Stimulated activated effector memory CD8-positive, alpha-beta T cell treated with anti-CD3 and anti-CD28 coated beads, Interleukin-12 subunit alpha, Interleukin-12 subunit beta, amount 100 ng/mL, for 72 hours (primary cell): ENCODE measurements at regions not wholly inside any gene's neighbourhood (a gene's known extent, or its start where the extent isn't known, plus 50 kb on each side); places are given as distances from the start of the nearest gene placed in this dataset.
"Not testable (repeated sequence)": the region's sequence is repeated elsewhere in the genome, so short reads cannot be mapped to it uniquely, and the experiment has no call there.

Experiments used
- ATAC-seq: fragments of 150-1000 bp; cut with Tn5 transposase; 2 replicates; pipeline ENCODE4 v1.10.0; 2021
- DNase-seq, 2 donors: peaks; one replicate each; pipeline ENCODE4 v3.0.0; 2021 to 2022; ENCODE audit warnings: low spot score in 2 of 2
- H3K27ac Mint-ChIP-seq: one replicate; pipeline ENCODE4 v1.8.0; 2022; ENCODE audit warnings: mild to moderate bottlenecking, mixed read lengths
- H3K36me3 Mint-ChIP-seq: one replicate; pipeline ENCODE4 v1.8.0; 2022; ENCODE audit warnings: mild to moderate bottlenecking, mixed read lengths
- H3K4me1 Mint-ChIP-seq: one replicate; pipeline ENCODE4 v1.8.0; 2022; ENCODE audit warnings: mixed read lengths
- H3K4me3 Mint-ChIP-seq: one replicate; pipeline ENCODE4 v1.8.0; 2022; ENCODE audit warnings: mild to moderate bottlenecking, mixed read lengths
- H3K9me3 Mint-ChIP-seq: one replicate; pipeline ENCODE4 v1.8.0; 2022; ENCODE audit warnings: mixed read lengths

DNA sequence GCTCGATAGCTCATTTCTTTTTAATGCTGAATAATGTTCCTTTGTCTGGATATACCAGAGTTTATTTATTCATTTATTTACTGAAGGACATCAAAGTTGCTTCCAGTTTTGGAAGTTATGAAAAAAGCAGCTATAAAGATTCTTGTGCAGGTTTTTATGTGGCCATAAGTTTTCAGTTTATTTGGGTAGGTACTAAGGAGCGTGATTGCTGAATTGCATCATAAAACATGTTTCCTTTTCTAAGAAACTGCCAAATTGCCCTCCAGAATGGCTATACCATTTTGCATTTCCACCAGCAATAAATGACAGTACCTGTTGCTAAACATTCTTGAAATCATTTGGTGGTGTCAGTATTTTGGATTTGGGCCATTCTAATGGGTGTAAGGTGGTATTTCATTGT lies 1067.7 kb upstream of the SPRY2 start:
- H3K36me3 Mint-ChIP-seq = no peaks in the 10 kb centered on the region
- H3K4me3 Mint-ChIP-seq = no peak overlapping the region
- peaks cover 8% of the 10 kb centered on the region for H3K9me3 Mint-ChIP-seq
- DNase-seq (no peak), ATAC-seq (no peak)
- H3K27ac Mint-ChIP-seq = no peak overlapping the region
- no peaks in the 10 kb centered on the region for H3K4me1 Mint-ChIP-seq

DNA sequence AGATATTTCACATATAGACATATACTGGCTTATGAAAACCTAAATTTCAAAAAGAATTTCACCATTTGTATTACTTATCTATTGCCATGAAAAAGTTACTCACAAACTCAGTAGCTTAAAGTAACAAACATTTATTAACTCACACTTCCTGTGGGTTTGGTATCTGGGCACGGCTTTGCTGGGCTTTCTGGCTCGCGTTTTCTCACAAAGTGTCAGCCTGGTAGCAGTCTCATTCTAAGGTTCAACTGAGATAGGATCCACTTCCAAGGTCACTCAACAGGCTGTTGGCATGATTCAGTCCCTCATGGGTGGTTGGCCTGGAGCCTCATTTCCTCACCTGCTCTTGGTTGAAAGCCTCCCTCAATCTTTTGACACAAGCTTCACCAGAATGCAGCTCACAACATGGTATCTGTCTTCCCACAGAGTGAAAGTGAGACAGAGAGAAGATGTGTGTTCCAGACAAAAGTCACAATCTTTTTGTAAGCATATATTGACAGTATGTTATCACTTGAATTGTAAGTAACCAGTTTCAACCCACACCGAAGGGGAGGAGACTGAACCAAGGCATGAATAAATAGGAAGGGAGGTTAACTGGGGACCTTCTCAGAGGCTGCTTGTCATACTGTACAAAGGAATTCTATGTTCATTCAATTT lies 1065.8 kb upstream of the SPRY2 start:
- ATAC-seq = no peak
- Mint-ChIP-seq H3K36me3 (no peaks in the 10 kb centered on the region), H3K27ac (no peak overlapping the region), H3K4me3 (no peak overlapping the region), H3K4me1 (no peaks in the 10 kb centered on the region), H3K9me3 (peaks cover 8% of the 10 kb centered on the region)
- DNase-seq = no peak

DNA sequence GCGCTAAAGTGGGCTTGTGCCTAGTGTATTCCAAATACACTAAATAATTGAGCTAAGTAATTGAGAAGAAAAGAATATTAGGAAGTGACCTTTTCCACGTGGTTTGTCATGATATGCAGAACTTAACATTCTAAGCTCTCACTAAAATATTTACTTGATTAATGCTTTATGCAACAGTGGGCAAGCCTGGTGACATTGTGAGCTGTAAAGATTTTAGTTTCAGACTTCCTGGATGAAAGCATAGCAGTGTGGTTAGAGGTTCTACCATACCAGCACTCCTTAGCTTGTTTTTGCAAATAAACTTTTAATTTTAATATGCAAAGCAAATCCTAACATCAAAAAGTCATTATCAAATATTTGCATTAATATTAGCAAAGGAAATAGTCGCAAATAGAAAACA lies 1065.1 kb upstream of the SPRY2 start:
- DNase-seq (no peak), ATAC-seq (no peak)
- Mint-ChIP-seq H3K27ac (no peak overlapping the region), H3K36me3 (no peaks in the 10 kb centered on the region), H3K4me3 (no peak overlapping the region), H3K4me1 (no peaks in the 10 kb centered on the region), H3K9me3 (peaks cover 5% of the 10 kb centered on the region)

DNA sequence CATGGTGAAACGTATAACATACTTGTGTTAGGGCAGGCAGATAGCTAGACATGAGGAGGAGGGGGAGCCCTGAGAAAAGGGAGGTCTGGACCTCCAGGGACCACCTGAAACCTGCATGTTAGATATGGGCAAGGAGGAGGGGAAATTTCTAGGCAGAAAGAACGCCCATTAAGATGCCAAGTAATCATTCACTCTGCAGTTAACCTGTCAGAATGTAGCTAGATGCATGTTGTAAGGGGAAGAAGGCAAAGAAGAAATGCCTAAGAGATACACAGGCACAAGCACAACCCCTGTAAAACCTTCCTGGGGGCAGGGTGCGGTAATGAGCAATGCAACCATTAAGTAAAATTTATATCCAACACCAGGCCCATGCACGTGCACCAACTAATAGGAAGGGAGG lies 1055.3 kb upstream of the SPRY2 start:
- Mint-ChIP-seq H3K4me1 (no peaks in the 10 kb centered on the region), H3K36me3 (no peaks in the 10 kb centered on the region), H3K27ac (no peak overlapping the region), H3K9me3 (peaks cover 11% of the 10 kb centered on the region), H3K4me3 (no peak overlapping the region)
- DNase-seq (no peak), ATAC-seq (no peak)

DNA sequence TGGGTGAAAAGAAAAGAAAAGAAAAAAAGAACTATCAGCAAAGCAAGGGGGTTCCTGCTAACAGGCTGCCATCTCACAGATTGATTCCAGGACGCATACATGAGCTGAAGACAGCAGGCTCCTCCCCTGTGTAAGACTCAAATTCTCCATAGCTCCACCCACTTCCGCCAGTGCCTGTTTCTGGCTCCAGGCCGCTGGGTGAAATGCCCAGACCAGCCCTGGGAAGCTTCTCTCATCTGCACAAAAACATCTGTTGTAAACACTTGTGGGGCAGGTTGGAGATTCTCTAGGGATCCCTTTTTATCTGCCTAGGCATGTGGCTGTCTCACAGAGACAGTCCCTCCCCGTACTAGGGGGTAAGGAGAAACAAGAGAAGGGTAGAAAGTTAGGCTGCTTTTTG lies 1054.4 kb upstream of the SPRY2 start:
- Mint-ChIP-seq H3K9me3 (peaks cover 13% of the 10 kb centered on the region), H3K4me1 (no peaks in the 10 kb centered on the region), H3K36me3 (no peaks in the 10 kb centered on the region), H3K4me3 (no peak overlapping the region), H3K27ac (no peak overlapping the region)
- ATAC-seq (no peak), DNase-seq (no peak)

DNA sequence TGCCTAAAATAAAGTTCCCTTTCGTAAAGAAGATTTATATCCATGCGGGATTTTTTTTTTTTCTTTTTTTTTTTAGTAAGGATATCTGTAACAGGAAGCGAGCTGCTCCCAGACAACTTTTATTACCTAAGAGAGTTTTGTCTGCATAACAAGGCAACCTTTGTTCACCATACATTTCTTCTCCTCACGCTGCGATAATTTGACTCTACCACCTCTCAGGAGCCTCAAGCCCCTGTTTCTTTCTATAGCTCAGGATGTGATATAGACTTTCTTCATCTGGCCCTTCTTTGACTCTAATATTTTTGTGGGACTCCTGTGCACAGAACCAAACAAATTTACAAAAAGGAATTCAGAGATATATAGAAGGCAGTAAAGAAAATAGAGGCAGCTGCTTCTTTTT lies 1053.7 kb upstream of the SPRY2 start:
- Mint-ChIP-seq H3K4me3 (no peak overlapping the region), H3K27ac (no peak overlapping the region), H3K36me3 (no peaks in the 10 kb centered on the region), H3K9me3 (peaks cover 17% of the 10 kb centered on the region), H3K4me1 (no peaks in the 10 kb centered on the region)
- DNase-seq (no peak), ATAC-seq (no peak)

DNA sequence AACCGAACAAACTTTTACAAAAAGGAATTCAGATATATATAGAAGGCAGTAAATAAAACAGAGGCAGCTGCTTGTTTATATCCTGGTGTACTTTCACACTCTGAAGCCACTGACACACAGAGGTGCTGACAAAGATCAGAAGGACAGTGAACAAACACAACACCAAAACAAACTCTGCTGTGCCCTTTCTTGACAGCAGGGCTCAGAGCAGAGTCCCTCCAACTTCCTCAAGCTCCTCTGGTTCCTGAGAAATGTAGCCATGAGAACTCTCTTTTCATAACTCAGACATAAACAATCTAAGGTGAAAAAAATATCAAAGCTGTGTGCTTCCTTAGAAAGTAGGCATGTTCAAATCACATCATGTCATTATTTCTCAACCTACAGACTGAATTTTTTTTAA lies 1052.8 kb upstream of the SPRY2 start:
- Mint-ChIP-seq H3K27ac (no peak overlapping the region), H3K36me3 (no peaks in the 10 kb centered on the region)

DNA sequence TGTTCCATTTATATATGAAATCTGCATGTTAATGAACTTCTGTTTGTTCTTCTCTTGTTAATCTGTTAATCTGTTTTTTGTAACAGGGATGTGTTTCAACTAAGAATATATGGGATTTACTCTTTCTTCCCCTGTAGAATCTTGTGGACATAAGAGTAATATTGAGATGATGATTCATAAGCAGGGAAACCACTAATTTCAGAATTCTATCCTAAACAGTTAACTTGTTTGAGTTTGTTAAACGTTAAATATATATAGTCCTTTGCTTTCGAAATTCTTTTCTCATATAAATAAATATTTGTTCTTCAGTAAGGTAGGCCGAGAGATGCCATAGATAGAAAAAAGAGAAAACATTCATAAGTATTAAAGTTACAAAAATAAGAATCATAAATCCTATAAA lies 1052.2 kb upstream of the SPRY2 start:
- Mint-ChIP-seq H3K9me3 (peaks cover 24% of the 10 kb centered on the region), H3K4me3 (no peak overlapping the region), H3K27ac (no peak overlapping the region), H3K4me1 (no peaks in the 10 kb centered on the region), H3K36me3 (no peaks in the 10 kb centered on the region)
- no peak for DNase-seq
- ATAC-seq = no peak

More for the DNA sequence above, 1052.8 kb upstream of the SPRY2 start:
- no peak for ATAC-seq
- H3K4me3 Mint-ChIP-seq = no peak overlapping the region
- DNase-seq = no peak
- no peaks in the 10 kb centered on the region for H3K4me1 Mint-ChIP-seq
- peaks cover 21% of the 10 kb centered on the region for H3K9me3 Mint-ChIP-seq

DNA sequence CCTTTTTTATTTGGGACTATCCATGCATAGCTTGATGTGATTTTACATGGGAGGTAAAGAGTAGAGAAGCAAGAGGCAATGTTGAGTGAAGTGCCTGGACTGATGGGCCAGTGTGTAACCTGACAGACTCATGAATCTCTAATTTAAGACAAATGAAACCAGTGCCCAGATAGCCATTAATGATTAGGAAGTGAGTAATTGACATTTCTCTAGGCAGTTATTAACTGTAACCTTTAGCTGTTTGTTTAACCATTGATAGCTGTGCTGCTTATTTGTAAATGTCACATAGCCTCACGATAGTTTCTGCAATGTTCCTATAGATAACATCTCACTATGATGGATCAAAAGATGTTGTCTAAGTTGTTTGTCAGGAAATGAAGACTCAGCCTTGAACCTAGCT lies 1047.5 kb upstream of the SPRY2 start:
- H3K4me3 Mint-ChIP-seq = no peak overlapping the region
- no peaks in the 10 kb centered on the region for H3K4me1 Mint-ChIP-seq
- H3K36me3 Mint-ChIP-seq = no peaks in the 10 kb centered on the region
- H3K27ac Mint-ChIP-seq = no peak overlapping the region
- peaks cover 26% of the 10 kb centered on the region for H3K9me3 Mint-ChIP-seq
- ATAC-seq = no peak
- no peak for DNase-seq

DNA sequence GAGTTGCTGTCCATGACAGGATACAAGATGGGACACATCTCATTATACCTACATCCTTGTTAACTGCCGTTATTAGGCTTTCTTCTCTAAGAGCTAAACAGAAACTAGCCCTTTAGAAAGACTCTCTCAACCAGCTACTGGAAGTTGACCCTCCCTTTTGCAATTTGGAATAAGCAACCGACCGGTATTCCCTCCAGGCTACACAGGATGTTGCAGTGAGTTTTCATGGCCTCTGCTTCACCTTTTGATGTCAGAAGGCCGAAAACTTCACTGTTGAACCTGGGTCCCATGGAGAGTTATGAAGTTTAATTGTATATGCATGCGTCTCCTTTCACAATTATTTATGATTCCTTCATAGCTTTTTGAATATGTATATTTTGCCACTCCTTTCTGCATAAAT lies 1042.5 kb upstream of the SPRY2 start:
- Mint-ChIP-seq H3K27ac (no peak overlapping the region), H3K4me3 (no peak overlapping the region), H3K9me3 (peaks cover 25% of the 10 kb centered on the region), H3K36me3 (no peaks in the 10 kb centered on the region), H3K4me1 (no peaks in the 10 kb centered on the region)
- ATAC-seq (no peak), DNase-seq (no peak)

DNA sequence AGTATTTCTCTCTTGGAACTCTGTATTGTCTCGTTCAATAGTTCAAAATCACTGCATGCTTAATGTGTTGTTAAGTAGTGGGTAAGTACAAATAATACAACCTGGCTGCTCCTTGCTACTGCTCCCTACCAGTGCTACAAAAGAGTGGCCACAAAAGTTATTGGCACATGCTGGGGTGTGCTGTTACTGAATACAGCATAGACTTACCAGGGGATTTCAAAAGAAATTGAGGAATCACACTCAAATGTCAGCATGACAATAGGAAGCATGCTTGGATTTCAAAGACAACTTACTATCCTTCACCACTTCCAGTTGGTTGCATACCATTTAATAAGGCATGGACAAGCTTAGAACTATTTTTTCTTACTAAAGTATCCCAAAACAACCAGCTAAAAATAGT lies 1041.3 kb upstream of the SPRY2 start:
- Mint-ChIP-seq H3K4me3 (no peak overlapping the region), H3K36me3 (no peaks in the 10 kb centered on the region), H3K4me1 (no peaks in the 10 kb centered on the region), H3K9me3 (peaks cover 25% of the 10 kb centered on the region), H3K27ac (no peak overlapping the region)
- no peak for DNase-seq
- ATAC-seq = no peak

DNA sequence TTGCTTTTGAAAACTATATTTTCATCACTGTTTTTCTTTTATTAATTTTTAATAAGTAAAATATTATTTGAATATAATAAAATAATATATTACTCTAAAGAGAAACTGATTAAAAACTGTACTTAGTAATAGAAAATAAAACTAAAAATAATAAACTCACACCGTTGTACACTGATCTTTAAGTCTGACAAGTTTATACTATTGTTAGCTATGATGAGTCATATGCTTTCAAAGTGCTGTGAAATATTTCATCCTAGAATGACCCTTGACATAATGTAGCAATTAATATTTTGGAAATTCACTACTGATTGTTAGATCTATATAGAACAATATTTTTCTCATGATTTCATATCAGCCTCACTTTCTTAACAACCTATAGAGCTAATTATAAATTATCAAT lies 1040.6 kb upstream of the SPRY2 start:
- H3K27ac Mint-ChIP-seq = no peak overlapping the region
- H3K4me1 Mint-ChIP-seq = no peaks in the 10 kb centered on the region
- H3K4me3 Mint-ChIP-seq = no peak overlapping the region
- no peak for ATAC-seq
- no peak for DNase-seq
- no peaks in the 10 kb centered on the region for H3K36me3 Mint-ChIP-seq
- peaks cover 25% of the 10 kb centered on the region for H3K9me3 Mint-ChIP-seq

DNA sequence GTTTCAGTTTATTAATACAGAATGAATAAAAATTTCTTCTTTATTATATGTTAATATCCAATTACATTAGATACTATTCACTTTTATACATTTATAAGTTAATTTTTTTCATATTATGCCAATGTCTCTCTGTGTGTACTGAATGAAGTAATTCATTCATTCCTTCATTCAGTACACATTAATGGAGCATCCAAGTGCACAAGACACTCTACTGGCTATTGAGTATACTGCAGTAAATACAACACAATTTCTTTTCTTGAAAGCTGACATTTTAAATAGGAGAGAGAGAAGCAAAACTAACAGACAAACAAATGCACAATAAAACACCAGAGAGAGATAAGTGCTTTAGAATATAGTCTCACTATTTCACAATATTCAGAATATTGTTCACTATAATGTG lies 1038.3 kb upstream of the SPRY2 start:
- ATAC-seq = no peak
- no peaks in the 10 kb centered on the region for H3K36me3 Mint-ChIP-seq
- no peak overlapping the region for H3K27ac Mint-ChIP-seq
- H3K4me3 Mint-ChIP-seq = no peak overlapping the region
- H3K4me1 Mint-ChIP-seq = no peaks in the 10 kb centered on the region
- H3K9me3 Mint-ChIP-seq = peaks cover 19% of the 10 kb centered on the region
- no peak for DNase-seq

DNA sequence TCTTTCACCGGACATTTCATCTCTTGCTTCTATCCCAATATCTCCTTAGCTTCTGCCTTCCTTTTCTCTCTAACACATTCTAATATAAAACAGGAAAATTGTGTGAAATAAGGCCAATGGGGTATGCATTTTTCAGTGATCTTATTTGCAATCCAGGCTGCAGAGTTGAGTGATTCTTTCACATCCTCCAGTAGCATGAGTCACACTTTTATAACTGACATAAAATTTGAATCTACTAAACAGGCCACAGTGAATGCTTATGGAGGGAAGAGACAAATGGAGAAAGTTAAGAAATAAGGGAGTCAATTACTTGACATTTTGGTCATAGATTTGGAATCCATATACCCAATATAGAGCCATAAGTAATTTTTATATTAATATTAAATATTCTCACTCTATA lies 1037.0 kb upstream of the SPRY2 start:
- Mint-ChIP-seq H3K4me3 (no peak overlapping the region), H3K36me3 (no peaks in the 10 kb centered on the region), H3K27ac (no peak overlapping the region), H3K9me3 (peaks cover 14% of the 10 kb centered on the region), H3K4me1 (no peaks in the 10 kb centered on the region)
- DNase-seq (no peak), ATAC-seq (no peak)

DNA sequence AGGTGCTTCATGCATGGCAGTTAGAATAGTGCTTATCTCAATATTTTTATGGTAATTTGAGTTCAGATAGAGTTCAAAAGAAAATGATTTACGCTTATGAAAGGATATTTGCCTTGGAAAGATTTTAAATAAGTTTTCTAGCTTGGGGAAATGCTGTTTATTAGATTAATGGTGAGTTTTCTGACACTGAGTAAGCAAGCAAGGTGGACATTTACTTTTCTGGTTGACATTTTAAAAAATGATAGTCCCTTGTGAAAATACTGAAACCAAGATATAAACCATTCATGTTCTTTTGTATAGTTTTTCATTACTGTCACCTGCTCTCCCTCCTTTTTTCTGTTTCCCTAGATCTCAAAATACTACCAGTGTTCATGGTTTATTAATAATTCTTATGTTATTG lies 1034.8 kb upstream of the SPRY2 start:
- H3K27ac Mint-ChIP-seq = no peak overlapping the region

DNA sequence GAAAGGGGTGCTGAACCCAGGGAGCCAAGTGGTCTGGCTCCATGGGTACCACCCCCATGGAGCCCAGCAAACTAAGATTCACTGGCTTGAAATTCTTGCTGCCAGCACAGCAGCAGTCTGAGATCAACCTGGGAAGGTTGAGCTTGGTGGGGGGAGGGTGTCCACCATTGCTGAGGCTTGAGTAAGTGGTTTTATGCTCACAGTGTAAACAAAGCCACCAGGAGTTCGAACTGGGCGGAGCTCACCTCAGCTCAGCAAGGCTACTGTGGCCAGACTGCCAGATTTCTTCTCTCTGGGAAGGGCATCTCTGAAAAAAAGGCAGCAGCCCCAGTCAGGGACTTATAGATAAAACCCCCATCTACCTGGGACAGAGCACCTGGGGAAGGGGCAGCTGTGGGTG lies 1021.8 kb upstream of the SPRY2 start:
- H3K36me3 Mint-ChIP-seq, DNase-seq, H3K4me3 Mint-ChIP-seq, ATAC-seq, H3K9me3 Mint-ChIP-seq, H3K4me1 Mint-ChIP-seq, H3K27ac Mint-ChIP-seq: not testable (repeated sequence)

More for the DNA sequence above, 1034.8 kb upstream of the SPRY2 start:
- H3K9me3 Mint-ChIP-seq = peaks cover 18% of the 10 kb centered on the region
- ATAC-seq (no peak), DNase-seq (no peak)
- H3K4me3 Mint-ChIP-seq = no peak overlapping the region
- H3K4me1 Mint-ChIP-seq = no peaks in the 10 kb centered on the region
- no peaks in the 10 kb centered on the region for H3K36me3 Mint-ChIP-seq

DNA sequence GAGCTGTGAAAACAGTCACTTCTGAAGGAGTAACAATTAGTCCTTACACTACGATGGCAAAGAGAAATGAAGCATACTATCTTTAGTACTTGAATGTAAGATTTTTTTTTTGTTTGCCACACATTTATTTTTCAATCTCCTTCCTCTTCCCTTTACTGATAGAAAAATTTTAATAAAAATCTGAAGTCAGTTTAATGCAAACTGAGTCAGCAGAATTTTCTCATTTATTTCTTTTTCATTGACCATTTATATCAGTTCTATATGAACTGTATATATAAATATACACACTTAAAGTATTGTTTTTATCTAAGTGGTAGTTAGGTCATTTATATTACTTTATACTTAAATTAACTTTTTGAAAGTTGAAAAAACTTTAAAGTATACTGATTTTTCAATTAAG lies 1009.1 kb upstream of the SPRY2 start:
- no peak overlapping the region for H3K4me3 Mint-ChIP-seq
- H3K36me3 Mint-ChIP-seq = no peaks in the 10 kb centered on the region
- no peak for ATAC-seq
- no peaks in the 10 kb centered on the region for H3K9me3 Mint-ChIP-seq
- no peak overlapping the region for H3K27ac Mint-ChIP-seq
- DNase-seq = no peak
- H3K4me1 Mint-ChIP-seq = no peaks in the 10 kb centered on the region
